Upper lobe of right lung (tissue), 1 donor: ENCODE measurements at regions not wholly inside any gene's neighbourhood (a gene's known extent, or its start where the extent isn't known, plus 50 kb on each side); places are given as distances from the start of the nearest gene placed in this dataset.

Source experiments
- ATAC-seq: fragments of 200-7000 bp; cut with Tn5 transposase; one replicate; pipeline ENCODE4 v1.9.1; 2020; ENCODE audit warnings: mild to moderate bottlenecking, moderate library complexity
- DNase-seq: peaks from one replicate; pipeline ENCODE4 v3.0.0-alpha.2; 2020
- H3K27ac ChIP-seq: fragments of 200-600 bp; one replicate; pipeline ENCODE4 v1.8.0; 2022
- H3K27me3 ChIP-seq: fragments of 200-600 bp; one replicate; pipeline ENCODE4 v1.8.0; 2022; ENCODE audit warnings: mild to moderate bottlenecking
- H3K36me3 ChIP-seq: fragments of 200-600 bp; one replicate; pipeline ENCODE4 v1.8.0; 2022
- H3K4me1 ChIP-seq: fragments of 200-600 bp; one replicate; pipeline ENCODE4 v1.8.0; 2022
- H3K4me3 ChIP-seq: fragments of 200-600 bp; one replicate; pipeline ENCODE4 v1.8.0; 2022; ENCODE audit warnings: mild to moderate bottlenecking
- H3K9me3 ChIP-seq: fragments of 200-600 bp; one replicate; pipeline ENCODE4 v1.8.0; 2022
- CTCF ChIP-seq: fragments of 200-600 bp; IDR thresholded peaks from one replicate; pipeline ENCODE4 v1.8.0; 2022; ENCODE audit warnings: antibody characterized with exemption
- intact Hi-C: fragments of 100-400 bp; cut with DNase I; formaldehyde crosslinking; loops from one replicate; pipeline ENCODE4 v1.11.0; 2022
- donor health status: DM: no; HTN: yes; CAD: no; lungs with severe emphysema.

DNA sequence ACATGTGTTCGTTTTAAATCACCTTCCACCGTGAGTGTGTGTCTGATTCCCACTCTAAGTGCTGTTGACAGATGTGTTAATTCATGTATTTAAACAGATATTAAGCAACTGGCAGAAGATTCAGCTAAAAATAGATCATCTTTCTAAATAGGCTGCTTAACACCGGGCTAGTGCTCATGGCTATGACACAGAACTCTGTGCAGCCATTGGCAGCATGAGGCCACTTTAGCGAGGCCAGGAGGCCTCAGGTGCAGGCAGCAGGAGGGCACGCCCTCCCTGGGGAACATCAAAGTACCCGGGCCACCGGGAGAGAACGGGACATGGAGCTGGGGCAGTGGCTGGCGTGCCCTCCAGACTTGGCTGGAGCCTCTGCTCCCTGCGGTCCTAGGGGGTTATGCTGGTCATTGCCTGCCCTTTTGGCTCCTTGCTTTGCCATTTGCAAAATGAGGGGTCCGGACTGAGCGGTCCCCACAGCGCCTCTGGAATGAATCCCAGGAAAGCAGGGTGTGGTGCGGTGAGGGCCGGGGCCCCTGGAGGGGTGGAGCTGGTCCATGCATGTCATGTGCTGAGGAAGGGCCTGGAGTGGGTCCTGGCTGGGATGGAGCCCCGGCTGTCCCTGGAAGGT, 62.8 kb upstream of the HDAC4 start:
- no peak for TF ChIP-seq CTCF
- DNase-seq = peak; percentile 67

GRCh38 chr2:239462671-239463506, 62.1 kb upstream of the HDAC4 start:
- ATAC-seq = no peak
- Histone ChIP-seq H3K27me3 (no peaks in the 10 kb centered on the region), H3K4me3 (no peak overlapping the region), H3K9me3 (no peaks in the 10 kb centered on the region), H3K4me1 (no peaks in the 10 kb centered on the region), H3K27ac (no peak overlapping the region), H3K36me3 (no peaks in the 10 kb centered on the region)
- no peak for TF ChIP-seq CTCF
- intact Hi-C loops = no loop called here
- DNase-seq = peak; percentile 58

More for the DNA sequence above, 62.8 kb upstream of the HDAC4 start:
- no peak for ATAC-seq
- Histone ChIP-seq H3K9me3 (no peaks in the 10 kb centered on the region), H3K27me3 (no peaks in the 10 kb centered on the region), H3K4me1 (no peaks in the 10 kb centered on the region), H3K36me3 (no peaks in the 10 kb centered on the region), H3K27ac (no peak overlapping the region), H3K4me3 (no peak overlapping the region)
- intact Hi-C loops = no loop called here

DNA sequence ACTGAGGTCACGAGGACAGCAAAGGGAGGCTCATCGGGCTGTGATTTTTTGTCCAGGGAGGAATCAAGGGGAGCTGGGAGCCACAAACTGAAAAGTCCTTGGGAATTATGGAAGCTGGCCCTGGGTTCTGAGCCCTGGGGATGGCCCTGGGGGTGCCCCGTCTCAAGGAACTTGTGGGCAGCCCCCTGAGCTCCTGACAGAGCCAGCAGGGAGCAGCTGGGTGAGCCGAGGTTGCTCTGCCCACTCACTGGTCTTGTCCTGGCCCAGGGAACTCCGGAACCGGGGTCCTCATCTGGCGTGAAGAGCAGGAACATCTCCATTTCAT, 61.3 kb upstream of the HDAC4 start:
- Histone ChIP-seq H3K27me3 (no peaks in the 10 kb centered on the region), H3K36me3 (no peaks in the 10 kb centered on the region), H3K4me3 (no peak overlapping the region), H3K4me1 (no peaks in the 10 kb centered on the region), H3K27ac (no peak overlapping the region), H3K9me3 (no peaks in the 10 kb centered on the region)
- no peak for TF ChIP-seq CTCF
- intact Hi-C loops = no loop called here
- no peak for DNase-seq
- ATAC-seq = no peak

DNA sequence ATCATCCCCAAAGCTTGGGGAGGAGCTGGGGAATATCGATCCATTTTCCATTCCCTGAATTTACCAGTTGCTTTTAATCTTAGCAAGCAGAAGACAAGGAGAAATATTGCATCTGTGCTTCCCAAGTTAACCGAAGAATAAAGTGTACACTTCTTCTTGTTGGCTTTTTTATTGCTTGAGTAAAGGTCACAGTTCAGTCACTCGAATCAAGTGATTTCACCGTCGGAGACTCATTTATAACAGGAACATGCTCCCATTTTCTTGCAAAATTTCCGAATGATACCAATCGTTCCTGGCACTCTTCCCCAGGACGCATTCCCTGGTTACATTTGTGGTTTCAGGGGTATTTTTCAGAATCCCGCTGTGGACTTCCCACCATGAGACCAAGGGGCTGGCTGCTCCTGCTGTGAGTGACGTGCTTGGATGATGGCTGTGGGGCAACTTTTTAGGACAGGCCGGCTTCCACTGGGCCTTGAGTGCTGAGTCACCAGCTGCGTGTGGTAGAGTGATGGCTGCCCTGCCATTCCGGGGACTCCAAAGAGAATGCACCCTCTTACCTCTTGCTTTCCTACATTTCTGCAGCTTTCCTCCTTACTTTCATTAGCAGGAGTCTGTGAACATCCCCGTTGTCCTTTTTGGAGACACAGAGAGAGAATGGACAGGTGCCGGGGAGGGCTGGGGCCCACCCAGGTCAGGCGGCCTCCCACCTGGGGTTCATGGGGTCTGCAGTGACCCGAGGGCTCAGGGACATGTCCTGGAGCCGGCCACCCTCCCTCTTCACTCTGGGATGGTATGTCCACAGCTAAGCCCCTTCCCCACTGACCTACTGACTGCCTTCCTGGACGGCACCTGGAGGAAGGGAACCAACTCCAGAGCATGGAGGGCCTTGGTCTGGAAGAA, 60.7 kb upstream of the HDAC4 start:
- Histone ChIP-seq H3K27me3 (no peaks in the 10 kb centered on the region), H3K4me3 (no peak overlapping the region), H3K36me3 (no peaks in the 10 kb centered on the region), H3K27ac (no peak overlapping the region), H3K4me1 (no peaks in the 10 kb centered on the region), H3K9me3 (no peaks in the 10 kb centered on the region)
- intact Hi-C loops = no loop called here
- DNase-seq (no peak), ATAC-seq (no peak)
- TF ChIP-seq CTCF = no peak

- Histone ChIP-seq H3K4me1 (no peaks in the 10 kb centered on the region), H3K9me3 (no peaks in the 10 kb centered on the region), H3K27me3 (no peaks in the 10 kb centered on the region), H3K4me3 (no peak overlapping the region), H3K36me3 (no peaks in the 10 kb centered on the region), H3K27ac (no peak overlapping the region)
- TF ChIP-seq CTCF = no peak
- DNase-seq (no peak), ATAC-seq (no peak)
- intact Hi-C loops = no loop called here
Observed at GRCh38 chr2:239460780-239461179, 60.0 kb upstream of the HDAC4 start.
